Upper lobe of right lung (tissue), 1 donor: ENCODE measurements at regions not wholly inside any gene's neighbourhood (a gene's known extent, or its start where the extent isn't known, plus 50 kb on each side); places are given as distances from the start of the nearest gene placed in this dataset.

Experiments
- ATAC-seq: fragments of 200-7000 bp; cut with Tn5 transposase; one replicate; pipeline ENCODE4 v1.9.1; 2020; ENCODE audit warnings: mild to moderate bottlenecking, moderate library complexity
- DNase-seq: peaks from one replicate; pipeline ENCODE4 v3.0.0-alpha.2; 2020
- H3K27ac ChIP-seq: fragments of 200-600 bp; one replicate; pipeline ENCODE4 v1.8.0; 2022
- H3K27me3 ChIP-seq: fragments of 200-600 bp; one replicate; pipeline ENCODE4 v1.8.0; 2022; ENCODE audit warnings: mild to moderate bottlenecking
- H3K36me3 ChIP-seq: fragments of 200-600 bp; one replicate; pipeline ENCODE4 v1.8.0; 2022
- H3K4me1 ChIP-seq: fragments of 200-600 bp; one replicate; pipeline ENCODE4 v1.8.0; 2022
- H3K4me3 ChIP-seq: fragments of 200-600 bp; one replicate; pipeline ENCODE4 v1.8.0; 2022; ENCODE audit warnings: mild to moderate bottlenecking
- H3K9me3 ChIP-seq: fragments of 200-600 bp; one replicate; pipeline ENCODE4 v1.8.0; 2022
- intact Hi-C: fragments of 100-400 bp; cut with DNase I; formaldehyde crosslinking; loops from one replicate; pipeline ENCODE4 v1.11.0; 2022
- TF ChIP-seq, protein P1 (sequence below): fragments of 200-600 bp; IDR thresholded peaks from one replicate; pipeline ENCODE4 v1.8.0; 2022; ENCODE audit warnings: antibody characterized with exemption
- donor health status: DM: no; HTN: yes; CAD: no; lungs with severe emphysema.

DNA sequence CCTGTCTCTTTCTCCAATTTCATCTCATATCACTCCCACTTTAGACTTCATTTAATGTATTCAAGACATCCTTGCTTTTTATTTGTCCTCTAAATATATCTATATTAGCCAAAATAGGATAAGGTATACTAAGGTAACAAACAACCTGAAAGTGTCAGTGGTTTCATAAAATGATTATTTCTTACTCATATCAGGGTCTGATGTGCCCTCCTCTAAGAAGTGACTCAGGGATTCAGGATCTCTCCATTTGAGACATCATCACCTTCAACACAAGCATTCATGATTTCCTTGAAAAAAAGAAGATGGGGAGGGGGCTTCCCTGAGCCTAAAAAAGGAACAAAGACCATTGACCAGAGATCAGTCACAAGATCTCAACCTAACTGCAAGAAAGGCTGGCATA, 131.4 kb upstream of the POU2AF2 start:
- TF ChIP-seq, protein P1, sequence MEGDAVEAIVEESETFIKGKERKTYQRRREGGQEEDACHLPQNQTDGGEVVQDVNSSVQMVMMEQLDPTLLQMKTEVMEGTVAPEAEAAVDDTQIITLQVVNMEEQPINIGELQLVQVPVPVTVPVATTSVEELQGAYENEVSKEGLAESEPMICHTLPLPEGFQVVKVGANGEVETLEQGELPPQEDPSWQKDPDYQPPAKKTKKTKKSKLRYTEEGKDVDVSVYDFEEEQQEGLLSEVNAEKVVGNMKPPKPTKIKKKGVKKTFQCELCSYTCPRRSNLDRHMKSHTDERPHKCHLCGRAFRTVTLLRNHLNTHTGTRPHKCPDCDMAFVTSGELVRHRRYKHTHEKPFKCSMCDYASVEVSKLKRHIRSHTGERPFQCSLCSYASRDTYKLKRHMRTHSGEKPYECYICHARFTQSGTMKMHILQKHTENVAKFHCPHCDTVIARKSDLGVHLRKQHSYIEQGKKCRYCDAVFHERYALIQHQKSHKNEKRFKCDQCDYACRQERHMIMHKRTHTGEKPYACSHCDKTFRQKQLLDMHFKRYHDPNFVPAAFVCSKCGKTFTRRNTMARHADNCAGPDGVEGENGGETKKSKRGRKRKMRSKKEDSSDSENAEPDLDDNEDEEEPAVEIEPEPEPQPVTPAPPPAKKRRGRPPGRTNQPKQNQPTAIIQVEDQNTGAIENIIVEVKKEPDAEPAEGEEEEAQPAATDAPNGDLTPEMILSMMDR, result no peak
- H3K4me1 ChIP-seq, result no peaks in the 10 kb centered on the region
- DNase-seq (no peak), ATAC-seq (no peak)
- intact Hi-C loops, result no loop called here
- H3K36me3 ChIP-seq, result no peaks in the 10 kb centered on the region
- H3K9me3 ChIP-seq, result no peaks in the 10 kb centered on the region
- no peak overlapping the region for H3K4me3 ChIP-seq
- H3K27ac ChIP-seq, result no peak overlapping the region
- no peaks in the 10 kb centered on the region for H3K27me3 ChIP-seq

DNA sequence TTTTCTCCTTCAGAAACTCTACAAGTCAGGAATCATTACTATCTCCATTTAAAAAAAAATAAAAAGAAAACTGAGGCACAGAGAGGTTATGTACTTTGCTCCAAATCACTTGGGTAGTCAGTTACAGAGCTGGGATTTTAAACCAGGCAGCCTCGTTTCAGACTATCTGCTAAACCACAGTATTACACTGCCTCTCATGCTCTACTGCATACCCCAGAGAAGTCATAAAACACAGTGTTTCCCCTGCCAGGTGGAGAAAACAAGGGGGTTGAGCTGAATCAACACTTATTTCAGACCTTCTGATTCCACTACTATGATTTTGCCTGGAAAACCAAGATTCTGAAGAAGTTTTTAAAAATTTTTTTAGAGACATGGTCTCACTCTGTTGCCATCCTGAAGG, 132.9 kb upstream of the POU2AF2 start:
- H3K4me3 ChIP-seq, result no peak overlapping the region
- no peak overlapping the region for H3K27ac ChIP-seq
- intact Hi-C loops, result no loop called here
- no peaks in the 10 kb centered on the region for H3K36me3 ChIP-seq
- ATAC-seq, result no peak
- no peaks in the 10 kb centered on the region for H3K9me3 ChIP-seq
- H3K4me1 ChIP-seq, result no peaks in the 10 kb centered on the region
- DNase-seq, result no peak
- no peaks in the 10 kb centered on the region for H3K27me3 ChIP-seq
- TF ChIP-seq, protein P1, result no peak

DNA sequence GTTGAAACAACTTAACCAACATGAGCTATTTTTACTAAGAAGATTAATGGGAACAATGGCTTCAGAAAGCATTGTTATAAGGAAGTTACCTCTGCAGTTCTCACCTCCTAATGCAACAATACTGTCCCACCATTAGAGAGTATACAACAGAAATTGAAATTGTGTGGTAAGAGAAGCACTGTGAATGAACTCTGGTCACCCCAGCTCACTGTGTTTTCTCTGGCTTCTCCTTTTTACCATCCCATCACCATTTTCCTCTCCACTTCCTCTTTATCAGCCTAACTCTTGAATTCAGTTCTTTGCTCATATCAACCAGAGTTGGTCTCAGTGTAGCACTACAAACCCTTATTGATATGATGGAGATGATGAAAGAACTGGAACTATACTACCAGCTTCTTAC, 138.0 kb upstream of the POU2AF2 start:
- H3K9me3 ChIP-seq, result no peaks in the 10 kb centered on the region
- H3K4me3 ChIP-seq, result no peak overlapping the region
- intact Hi-C loops, result no loop called here
- TF ChIP-seq, protein P1, result no peak
- DNase-seq (no peak), ATAC-seq (peak; percentile 53)
- no peak overlapping the region for H3K27ac ChIP-seq
- H3K36me3 ChIP-seq, result no peaks in the 10 kb centered on the region
- H3K4me1 ChIP-seq, result no peaks in the 10 kb centered on the region
- no peaks in the 10 kb centered on the region for H3K27me3 ChIP-seq

- H3K4me1 ChIP-seq, result no peaks in the 10 kb centered on the region
- H3K4me3 ChIP-seq, result no peak overlapping the region
- intact Hi-C loops, result no loop called here
- no peaks in the 10 kb centered on the region for H3K9me3 ChIP-seq
- no peak for DNase-seq
- ATAC-seq, result no peak
- TF ChIP-seq, protein P1, result no peak
- no peak overlapping the region for H3K27ac ChIP-seq
- H3K36me3 ChIP-seq, result no peaks in the 10 kb centered on the region
- H3K27me3 ChIP-seq, result no peaks in the 10 kb centered on the region
Measured at GRCh38 chr11:111106641-111107040, 138.9 kb upstream of the POU2AF2 start.

GRCh38 chr11:111105566-111105965, 140.0 kb upstream of the POU2AF2 start:
- H3K27ac ChIP-seq, result no peak overlapping the region
- ATAC-seq, result no peak
- H3K4me3 ChIP-seq, result no peak overlapping the region
- no peak for DNase-seq
- no peaks in the 10 kb centered on the region for H3K4me1 ChIP-seq
- H3K27me3 ChIP-seq, result no peaks in the 10 kb centered on the region
- intact Hi-C loops, result no loop called here
- H3K36me3 ChIP-seq, result no peaks in the 10 kb centered on the region
- TF ChIP-seq, protein P1, result no peak
- H3K9me3 ChIP-seq, result no peaks in the 10 kb centered on the region

DNA sequence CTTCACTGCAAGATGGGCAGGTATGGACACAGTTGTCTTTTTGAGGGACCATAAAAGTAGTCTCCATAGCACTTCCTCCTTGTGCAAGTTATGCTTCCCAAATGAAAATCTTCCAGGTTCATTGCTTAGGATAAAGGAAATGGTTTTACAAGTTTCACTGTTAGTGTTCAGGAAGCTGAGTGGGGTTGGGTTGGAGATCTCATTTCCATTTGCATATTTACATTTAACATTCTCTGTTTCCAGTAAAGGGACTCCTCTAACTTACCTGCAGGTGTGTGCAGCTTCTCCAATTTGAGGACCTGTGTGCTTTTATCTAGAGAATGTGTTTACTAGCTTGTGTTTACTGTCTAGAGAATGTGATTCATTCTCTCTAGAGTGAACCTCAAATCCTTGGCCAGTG, 141.3 kb upstream of the POU2AF2 start:
- ATAC-seq (no peak), DNase-seq (no peak)
- H3K9me3 ChIP-seq, result no peaks in the 10 kb centered on the region
- H3K4me3 ChIP-seq, result no peak overlapping the region
- H3K36me3 ChIP-seq, result no peaks in the 10 kb centered on the region
- no peaks in the 10 kb centered on the region for H3K4me1 ChIP-seq
- H3K27me3 ChIP-seq, result no peaks in the 10 kb centered on the region
- TF ChIP-seq, protein P1, result no peak
- H3K27ac ChIP-seq, result no peak overlapping the region
- intact Hi-C loops, result no loop called here
